ENCODE measurements at regions not wholly inside any gene's neighbourhood (a gene's known extent, or its start where the extent isn't known, plus 50 kb on each side); places are given as distances from the start of the nearest gene placed in this dataset.

DNA sequence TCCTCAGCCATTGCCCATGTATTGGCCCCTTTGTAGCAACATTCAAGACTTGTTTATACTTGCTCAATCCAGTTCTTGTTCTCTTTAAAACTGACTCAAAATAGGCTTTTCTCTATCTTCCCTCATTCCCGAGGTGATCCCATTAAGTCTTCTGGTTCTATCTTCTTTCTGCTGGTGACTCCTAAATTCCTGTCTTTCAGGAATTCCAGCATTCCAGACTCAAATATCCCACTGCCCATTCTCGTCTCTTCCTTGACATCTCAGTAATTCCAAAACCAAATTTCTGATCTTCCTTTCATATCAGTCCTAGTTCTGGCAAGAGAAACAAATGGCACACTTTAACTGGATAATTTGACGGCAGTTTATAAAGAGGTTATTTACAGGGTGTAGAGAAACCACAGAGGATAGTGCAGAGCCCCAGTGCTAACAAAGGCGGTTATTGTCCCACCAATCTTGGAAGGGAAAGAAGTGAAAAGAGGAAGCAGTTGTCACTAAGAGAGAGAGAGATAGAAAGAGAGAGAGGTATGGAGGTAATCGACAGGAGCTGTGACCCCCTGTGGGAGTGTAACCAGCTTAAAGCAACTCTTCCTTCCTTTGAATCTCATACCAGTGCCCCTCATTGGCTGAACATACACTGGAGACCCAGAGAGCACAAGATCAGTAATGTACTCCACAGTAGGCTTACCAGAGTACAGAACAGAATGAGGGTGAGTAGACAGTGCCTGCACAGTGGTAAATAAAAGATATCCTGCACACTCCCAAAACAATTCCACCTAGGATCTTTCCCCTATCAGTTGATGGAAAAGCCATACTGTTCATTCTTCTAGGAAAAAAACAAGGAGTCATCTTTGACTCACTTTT is 177.6 kb upstream of the LMNTD1 start:
- Histone ChIP-seq H3K4me1 (ENCODE audit: control insufficient read depth in 4 of 4, insufficient read depth in 4 of 4, low read length in 3 of 4) (no peaks in the 10 kb centered on the region), H3K27ac (ENCODE audit: low read depth in 1 of 2, low read length in 2 of 2) (no peak overlapping the region), H3K36me3 (ENCODE audit: control insufficient read depth in 4 of 4, insufficient read depth in 3 of 4, low read depth in 1 of 4, low read length in 3 of 4) (no peaks in the 10 kb centered on the region), H3K27me3 (ENCODE audit: control insufficient read depth in 4 of 4, insufficient read depth in 4 of 4, low read length in 3 of 4) (peaks cover 0 to 2% (median 0%) of the 10 kb centered on the region in 4 donors), H3K9ac (ENCODE audit: low read depth in 1 of 2, low read length in 2 of 2) (no peak overlapping the region), H3K9me3 (ENCODE audit: control insufficient read depth in 4 of 4, low read length in 3 of 4) (no peaks in the 10 kb centered on the region), H3K4me3 (ENCODE audit: low read depth in 1 of 3, low read length in 3 of 3) (no peak overlapping the region)
- DNase-seq (ENCODE audit: low spot score) = no peak
- 44% methylated on average over 5 of the region's 5 CpGs for WGBS
- TF ChIP-seq TAF1 (conservative IDR thresholded peaks at IDR 0.05) (no peak), MAX (IDR thresholded peaks at IDR 0.05) (no peak), NR2F2 (IDR thresholded peaks at IDR 0.05) (no peak), FOXA1 (IDR thresholded peaks at IDR 0.05) (no peak)
- TF ChIP-seq, protein P1, sequence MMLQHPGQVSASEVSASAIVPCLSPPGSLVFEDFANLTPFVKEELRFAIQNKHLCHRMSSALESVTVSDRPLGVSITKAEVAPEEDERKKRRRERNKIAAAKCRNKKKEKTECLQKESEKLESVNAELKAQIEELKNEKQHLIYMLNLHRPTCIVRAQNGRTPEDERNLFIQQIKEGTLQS (IDR thresholded peaks at IDR 0.05) = no peak
- TF ChIP-seq, protein P2, sequence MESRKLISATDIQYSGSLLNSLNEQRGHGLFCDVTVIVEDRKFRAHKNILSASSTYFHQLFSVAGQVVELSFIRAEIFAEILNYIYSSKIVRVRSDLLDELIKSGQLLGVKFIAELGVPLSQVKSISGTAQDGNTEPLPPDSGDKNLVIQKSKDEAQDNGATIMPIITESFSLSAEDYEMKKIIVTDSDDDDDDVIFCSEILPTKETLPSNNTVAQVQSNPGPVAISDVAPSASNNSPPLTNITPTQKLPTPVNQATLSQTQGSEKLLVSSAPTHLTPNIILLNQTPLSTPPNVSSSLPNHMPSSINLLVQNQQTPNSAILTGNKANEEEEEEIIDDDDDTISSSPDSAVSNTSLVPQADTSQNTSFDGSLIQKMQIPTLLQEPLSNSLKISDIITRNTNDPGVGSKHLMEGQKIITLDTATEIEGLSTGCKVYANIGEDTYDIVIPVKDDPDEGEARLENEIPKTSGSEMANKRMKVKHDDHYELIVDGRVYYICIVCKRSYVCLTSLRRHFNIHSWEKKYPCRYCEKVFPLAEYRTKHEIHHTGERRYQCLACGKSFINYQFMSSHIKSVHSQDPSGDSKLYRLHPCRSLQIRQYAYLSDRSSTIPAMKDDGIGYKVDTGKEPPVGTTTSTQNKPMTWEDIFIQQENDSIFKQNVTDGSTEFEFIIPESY (IDR thresholded peaks at IDR 0.05) = no peak

DNA sequence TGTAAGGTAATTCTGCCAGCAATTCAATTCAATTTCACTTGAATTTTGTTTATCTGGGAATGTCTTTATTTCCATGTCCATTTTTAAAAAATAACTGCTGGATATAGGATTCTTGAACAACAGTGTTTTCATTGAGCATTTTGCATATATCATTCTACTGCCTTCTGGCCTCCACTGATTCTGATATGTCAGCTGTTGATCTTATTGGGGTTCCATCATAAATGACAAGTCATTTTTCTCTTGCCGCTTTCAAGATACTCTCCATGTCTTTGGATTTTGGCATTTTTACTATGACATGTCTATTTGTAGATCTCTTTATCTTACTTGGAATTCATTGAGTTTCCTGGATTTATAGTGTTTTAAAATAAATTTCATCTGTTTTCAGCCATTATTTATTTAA is 180.5 kb upstream of the LMNTD1 start:
- no peak overlapping the region for H3K4me3 ChIP-seq (ENCODE audit: low read depth in 1 of 3, low read length in 3 of 3)
- peaks cover 0 to 2% (median 0%) of the 10 kb centered on the region in 4 donors for H3K27me3 ChIP-seq (ENCODE audit: control insufficient read depth in 4 of 4, insufficient read depth in 4 of 4, low read length in 3 of 4)
- no peaks in the 10 kb centered on the region for H3K4me1 ChIP-seq (ENCODE audit: control insufficient read depth in 4 of 4, insufficient read depth in 4 of 4, low read length in 3 of 4)
- H3K9me3 ChIP-seq (ENCODE audit: control insufficient read depth in 4 of 4, low read length in 3 of 4) = no peaks in the 10 kb centered on the region
- TF ChIP-seq JUND (IDR thresholded peaks at IDR 0.05) (no peak), RXRA (IDR thresholded peaks at IDR 0.05) (no peak), REST (IDR thresholded peaks at IDR 0.05) (no peak), EGR1 (IDR thresholded peaks at IDR 0.05; ENCODE audit: low read depth in 2 of 2) (no peak), TAF1 (conservative IDR thresholded peaks at IDR 0.05) (no peak), GABPA (IDR thresholded peaks at IDR 0.05 in 1 of 2, conservative IDR thresholded peaks at IDR 0.05 in 1 of 2) (no peak), RAD21 (IDR thresholded peaks at IDR 0.05) (no peak), HNF4G (IDR thresholded peaks at IDR 0.05) (no peak)
- TF ChIP-seq, protein P1 (IDR thresholded peaks at IDR 0.05) = no peak
- TF ChIP-seq, protein P2 (IDR thresholded peaks at IDR 0.05) = no peak
- 100% methylated on average over 1 of the region's 1 CpG for WGBS
- no peaks in the 10 kb centered on the region for H3K36me3 ChIP-seq (ENCODE audit: control insufficient read depth in 4 of 4, insufficient read depth in 3 of 4, low read depth in 1 of 4, low read length in 3 of 4)
- no peak overlapping the region for H3K27ac ChIP-seq (ENCODE audit: low read depth in 1 of 2, low read length in 2 of 2)
- no peak overlapping the region for H3K9ac ChIP-seq (ENCODE audit: low read depth in 1 of 2, low read length in 2 of 2)
- DNase-seq (ENCODE audit: low spot score) = no peak

All from liver (tissue), 7 donors.